NCI-H1105 treated with DMSO at 0.1 percent for 48 hours (cell line): ENCODE measurements at regions not wholly inside any gene's neighbourhood (a gene's known extent, or its start where the extent isn't known, plus 50 kb on each side); places are given as distances from the start of the nearest gene placed in this dataset.

Experiments used
- DNase-seq: peaks from one replicate; lab custom pipeline; 2025; lab: John Stamatoyannopoulos, UW

- no peak for DNase-seq
Measured at GRCh38 chr1:63710308-63710707, 63.5 kb upstream of the ROR1 start.

GRCh38 chr1:63710761-63711380, 62.9 kb upstream of the ROR1 start:
- DNase-seq, result no peak

- DNase-seq, result no peak
Measured at GRCh38 chr1:63713041-63713440, 60.8 kb upstream of the ROR1 start.

GRCh38 chr1:63713627-63714481, 60.0 kb upstream of the ROR1 start:
- DNase-seq, result no peak

- DNase-seq, result no peak
Measured at GRCh38 chr1:63714482-63714760, 59.4 kb upstream of the ROR1 start.

- DNase-seq, result no peak
Measured at GRCh38 chr1:63717511-63718065, 56.2 kb upstream of the ROR1 start.

- no peak for DNase-seq
Measured at GRCh38 chr1:63718541-63718970, 55.3 kb upstream of the ROR1 start.

GRCh38 chr1:63721531-63722189, 52.2 kb upstream of the ROR1 start:
- peak; percentile 55 for DNase-seq

GRCh38 chr1:63723602-63724001, 50.2 kb upstream of the ROR1 start:
- DNase-seq, result no peak
